Stomach (tissue), 8 donors: ENCODE measurements at regions not wholly inside any gene's neighbourhood (a gene's known extent, or its start where the extent isn't known, plus 50 kb on each side); places are given as distances from the start of the nearest gene placed in this dataset.
"Not testable (repeated sequence)": the region's sequence is repeated elsewhere in the genome, so short reads cannot be mapped to it uniquely, and the experiment has no call there.

ENCODE experiments used
- DNase-seq, 2 donors: peaks; one replicate each; pipeline versions ENCODE4 v3.0.0 to v3.0.0-alpha.2; 2013 to 2019
- H3K27ac ChIP-seq, 5 donors: fragments of 200-600 bp in 4 of 5; sonication (generic) in 4 of 5; one replicate each; pipeline ENCODE4 v1.5.1; 2013 to 2019; ENCODE audit warnings: mild to moderate bottlenecking in 1 of 5, moderate library complexity in 1 of 5
- H3K27me3 ChIP-seq, 3 donors: fragments of 200-600 bp; sonication (generic); one replicate each; pipeline ENCODE4 v1.5.1; 2017 to 2019; ENCODE audit warnings: mixed run types in 1 of 3
- H3K36me3 ChIP-seq, 4 donors: fragments of 200-600 bp; sonication (generic); 1 replicate in 3 of 4; 2 replicates in 1 of 4; pipeline ENCODE4 v1.5.1; 2016 to 2019
- H3K4me1 ChIP-seq, 4 donors: fragments of 200-600 bp; sonication (generic); one replicate each; pipeline ENCODE4 v1.5.1; 2016 to 2019
- H3K4me3 ChIP-seq, 4 donors: fragments of 200-600 bp; sonication (generic) in 3 of 4; one replicate each; pipeline ENCODE4 v1.5.1; 2016 to 2019; ENCODE audit warnings: mild to moderate bottlenecking in 1 of 4
- H3K9me3 ChIP-seq, 4 donors: fragments of 200-600 bp; sonication (generic); one replicate each; pipeline ENCODE4 v1.5.1; 2016 to 2019
- CTCF ChIP-seq, 7 experiments: fragments of 450-650 bp in 4 of 7; fragments of 200-600 bp in 3 of 7; sonication (generic) in 3 of 7; IDR thresholded peaks; one replicate each; pipeline ENCODE4 v1.5.1; 2016 to 2019; ENCODE audit warnings: antibody characterized with exemption in 7 of 7, control low read depth in 2 of 7, mild to moderate bottlenecking in 1 of 7
- EP300 ChIP-seq: sonication (generic); formaldehyde crosslinking; IDR thresholded peaks from one replicate; pipeline ENCODE4 v1.6.1; 2017; ENCODE audit warnings: antibody characterized with exemption
- POLR2A ChIP-seq, 4 donors: fragments of 450-650 bp; IDR thresholded peaks; one replicate each; pipeline ENCODE4 v1.6.1; 2016; ENCODE audit warnings: antibody characterized with exemption in 4 of 4, control low read depth in 2 of 4, mild to moderate bottlenecking in 1 of 4, moderate library complexity in 1 of 4
- POLR2AphosphoS5 ChIP-seq, 3 donors: sonication (generic); formaldehyde crosslinking; IDR thresholded peaks; one replicate each; pipeline ENCODE4 v1.6.1; 2016; ENCODE audit warnings: antibody characterized with exemption in 3 of 3
- WGBS, 5 donors: extraction: QIAGEN DNeasy Blood & Tissue Kit in 3 of 5; methylation state at CpG; one replicate each; pipeline versions ENCODE4 v1.1.5 to v1.1.7; 2013 to 2018; 5-methylcytosine and 5-hydroxymethylcytosine counted together
- intact Hi-C: fragments of 100-400 bp; cut with DNase I; formaldehyde crosslinking; loops from one replicate; pipeline ENCODE4 v1.15.1; 2023; ENCODE audit warnings: low total_unique reads
- donor health status: healthy with polysubstance abuse.
- donor health status: Bipolar disorder and iron deficiency.
- donor health status: healthy.

GRCh38 chr14:43308421-43309110 is 1198.5 kb downstream of the FSCB start:
- peaks cover 0 to 8% (median 0%) of the 10 kb centered on the region in 4 donors for H3K9me3 ChIP-seq
- no peaks in the 10 kb centered on the region for H3K36me3 ChIP-seq
- H3K27me3 ChIP-seq = no peaks in the 10 kb centered on the region
- no peak overlapping the region for H3K4me3 ChIP-seq
- WGBS, 5 donors = 74 to 89% (median 83%) methylated on average over 3 of the region's 3 CpGs
- intact Hi-C loops = no loop called here
- no peaks in the 10 kb centered on the region for H3K4me1 ChIP-seq
- no peak overlapping the region for H3K27ac ChIP-seq
- TF ChIP-seq POLR2AphosphoS5 (IDR thresholded peaks at IDR 0.05) = no peak
- DNase-seq = no peak

GRCh38 chr14:43307836-43308235 is 1199.2 kb downstream of the FSCB start:
- intact Hi-C loops = no loop called here
- TF ChIP-seq POLR2A (IDR thresholded peaks at IDR 0.05) = no peak
- TF ChIP-seq EP300 = no peak
- no peak for TF ChIP-seq CTCF (IDR thresholded peaks at IDR 0.05)
- TF ChIP-seq POLR2AphosphoS5 (IDR thresholded peaks at IDR 0.05) = no peak
- 65 to 88% (median 70%) methylated on average over 1 of the region's 1 CpG for WGBS, 5 donors

GRCh38 chr14:43306053-43306452 is 1201.0 kb downstream of the FSCB start:
- DNase-seq = no peak
- no peak overlapping the region for H3K27ac ChIP-seq
- H3K4me1 ChIP-seq = no peaks in the 10 kb centered on the region
- 79 to 94% (median 87%) methylated on average over 2 of the region's 2 CpGs for WGBS, 5 donors
- no peaks in the 10 kb centered on the region for H3K9me3 ChIP-seq
- no peak overlapping the region for H3K4me3 ChIP-seq
- TF ChIP-seq CTCF (IDR thresholded peaks at IDR 0.05) (no peak), POLR2A (IDR thresholded peaks at IDR 0.05) (no peak)
- H3K27me3 ChIP-seq = no peaks in the 10 kb centered on the region
- no peaks in the 10 kb centered on the region for H3K36me3 ChIP-seq
- intact Hi-C loops = no loop called here

More at GRCh38 chr14:43307836-43308235, 1199.2 kb downstream of the FSCB start:
- DNase-seq = no peak
- Histone ChIP-seq H3K27me3 (no peaks in the 10 kb centered on the region), H3K4me1 (no peaks in the 10 kb centered on the region), H3K27ac (no peak overlapping the region), H3K9me3 (peaks cover 0 to 8% (median 0%) of the 10 kb centered on the region in 4 donors), H3K36me3 (no peaks in the 10 kb centered on the region), H3K4me3 (no peak overlapping the region)

- intact Hi-C loops = no loop called here
- 40 to 66% (median 54%) methylated on average over 1 of the region's 1 CpG for WGBS, 5 donors
- TF ChIP-seq POLR2AphosphoS5 (IDR thresholded peaks at IDR 0.05) (no peak), POLR2A (IDR thresholded peaks at IDR 0.05) (no peak), CTCF (IDR thresholded peaks at IDR 0.05) (no peak), EP300 (no peak)
- Histone ChIP-seq H3K27me3 (no peaks in the 10 kb centered on the region), H3K9me3 (no peaks in the 10 kb centered on the region), H3K4me1 (no peaks in the 10 kb centered on the region), H3K36me3 (no peaks in the 10 kb centered on the region), H3K4me3 (no peak overlapping the region), H3K27ac (no peak overlapping the region)
- no peak for DNase-seq
These were observed 1209.3 kb downstream of the FSCB start for GRCh38 chr14:43297794-43298193.

DNA sequence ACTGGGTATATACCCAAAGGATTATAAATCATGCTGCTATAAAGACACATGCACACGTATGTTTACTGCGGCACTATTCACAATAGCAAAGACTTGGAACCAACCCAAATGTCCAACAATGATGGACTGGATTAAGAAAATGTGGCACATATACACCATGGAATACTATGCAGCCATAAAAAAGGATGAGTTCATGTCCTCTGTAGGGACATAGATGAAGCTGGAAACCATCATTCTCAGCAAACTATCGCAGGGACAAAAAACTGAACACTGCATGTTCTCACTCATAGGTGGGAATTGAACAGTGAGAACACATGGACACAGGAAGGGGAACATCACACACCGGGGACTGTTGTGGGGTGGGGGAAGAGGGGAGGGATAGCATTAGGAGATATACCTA is 1211.0 kb downstream of the FSCB start:
- intact Hi-C loops, H3K27me3 ChIP-seq, H3K4me1 ChIP-seq, H3K9me3 ChIP-seq, H3K4me3 ChIP-seq, DNase-seq, H3K36me3 ChIP-seq, H3K27ac ChIP-seq: not testable (repeated sequence)
- WGBS, 5 donors = 76 to 100% (median 91%) methylated on average over 2 of the region's 4 CpGs
